Left ventricle myocardium inferior (tissue), 1 donor: ENCODE measurements at regions not wholly inside any gene's neighbourhood (a gene's known extent, or its start where the extent isn't known, plus 50 kb on each side); places are given as distances from the start of the nearest gene placed in this dataset.

Experiments used
- DNase-seq: peaks from one replicate; pipeline ENCODE4 v3.0.0-alpha.2; 2020
- H3K27ac ChIP-seq: fragments of 200-600 bp; replicated peaks from 2 replicates; pipeline ENCODE4 v1.8.0; 2021
- H3K27me3 ChIP-seq: fragments of 200-600 bp; 2 replicates; pipeline ENCODE4 v1.8.0; 2021; ENCODE audit warnings: low read depth
- H3K36me3 ChIP-seq: fragments of 200-600 bp; 2 replicates; pipeline ENCODE4 v1.8.0; 2021
- H3K4me1 ChIP-seq: fragments of 200-600 bp; 2 replicates; pipeline ENCODE4 v1.8.0; 2021
- H3K4me3 ChIP-seq: fragments of 200-600 bp; 2 replicates; pipeline ENCODE4 v1.8.0; 2021; ENCODE audit warnings: mild to moderate bottlenecking, moderate library complexity
- H3K9me3 ChIP-seq: fragments of 200-600 bp; replicated peaks from 2 replicates; pipeline ENCODE4 v1.8.0; 2021
- intact Hi-C: fragments of 100-400 bp; cut with micrococcal nuclease; formaldehyde crosslinking; loops from one replicate; pipeline ENCODE4 v1.11.0; 2022
- TF ChIP-seq, protein P1 (sequence below): fragments of 200-600 bp; IDR thresholded peaks from 2 replicates; pipeline ENCODE4 v1.8.0; 2021; ENCODE audit warnings: antibody characterized with exemption, mild to moderate bottlenecking, borderline replicate concordance
- donor health status: DM: no; HTN: yes; CAD: no; lungs with severe emphysema.

DNA sequence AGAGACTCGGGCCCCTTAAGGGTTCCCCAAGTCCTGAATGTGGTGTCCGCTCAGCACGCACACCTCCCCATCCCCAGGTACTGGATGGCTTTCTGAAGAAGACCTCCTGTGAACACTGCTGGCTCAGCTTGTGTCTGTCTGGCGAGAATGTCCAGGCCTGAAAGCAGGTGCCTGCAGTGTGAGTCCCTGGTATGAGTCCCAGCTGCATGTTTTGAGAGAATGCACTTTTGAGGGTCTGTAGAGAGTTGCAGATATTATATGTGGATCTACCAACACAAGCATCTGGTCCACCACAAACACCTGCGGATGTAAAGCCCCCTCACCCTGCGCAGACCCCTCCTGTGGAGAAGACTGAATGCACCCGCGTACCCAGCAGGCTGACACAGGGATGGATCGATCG lies 1308.9 kb downstream of the TBC1D22A start:
- no peak for DNase-seq
- peaks cover 8% of the 10 kb centered on the region for H3K9me3 ChIP-seq
- H3K4me3 ChIP-seq: no peak overlapping the region
- peaks cover 56% of the 10 kb centered on the region for H3K27me3 ChIP-seq
- TF ChIP-seq, protein P1, sequence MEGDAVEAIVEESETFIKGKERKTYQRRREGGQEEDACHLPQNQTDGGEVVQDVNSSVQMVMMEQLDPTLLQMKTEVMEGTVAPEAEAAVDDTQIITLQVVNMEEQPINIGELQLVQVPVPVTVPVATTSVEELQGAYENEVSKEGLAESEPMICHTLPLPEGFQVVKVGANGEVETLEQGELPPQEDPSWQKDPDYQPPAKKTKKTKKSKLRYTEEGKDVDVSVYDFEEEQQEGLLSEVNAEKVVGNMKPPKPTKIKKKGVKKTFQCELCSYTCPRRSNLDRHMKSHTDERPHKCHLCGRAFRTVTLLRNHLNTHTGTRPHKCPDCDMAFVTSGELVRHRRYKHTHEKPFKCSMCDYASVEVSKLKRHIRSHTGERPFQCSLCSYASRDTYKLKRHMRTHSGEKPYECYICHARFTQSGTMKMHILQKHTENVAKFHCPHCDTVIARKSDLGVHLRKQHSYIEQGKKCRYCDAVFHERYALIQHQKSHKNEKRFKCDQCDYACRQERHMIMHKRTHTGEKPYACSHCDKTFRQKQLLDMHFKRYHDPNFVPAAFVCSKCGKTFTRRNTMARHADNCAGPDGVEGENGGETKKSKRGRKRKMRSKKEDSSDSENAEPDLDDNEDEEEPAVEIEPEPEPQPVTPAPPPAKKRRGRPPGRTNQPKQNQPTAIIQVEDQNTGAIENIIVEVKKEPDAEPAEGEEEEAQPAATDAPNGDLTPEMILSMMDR: no peak
- no peaks in the 10 kb centered on the region for H3K36me3 ChIP-seq
- no peaks in the 10 kb centered on the region for H3K4me1 ChIP-seq
- H3K27ac ChIP-seq: no peak overlapping the region
- intact Hi-C loops: no loop called here

DNA sequence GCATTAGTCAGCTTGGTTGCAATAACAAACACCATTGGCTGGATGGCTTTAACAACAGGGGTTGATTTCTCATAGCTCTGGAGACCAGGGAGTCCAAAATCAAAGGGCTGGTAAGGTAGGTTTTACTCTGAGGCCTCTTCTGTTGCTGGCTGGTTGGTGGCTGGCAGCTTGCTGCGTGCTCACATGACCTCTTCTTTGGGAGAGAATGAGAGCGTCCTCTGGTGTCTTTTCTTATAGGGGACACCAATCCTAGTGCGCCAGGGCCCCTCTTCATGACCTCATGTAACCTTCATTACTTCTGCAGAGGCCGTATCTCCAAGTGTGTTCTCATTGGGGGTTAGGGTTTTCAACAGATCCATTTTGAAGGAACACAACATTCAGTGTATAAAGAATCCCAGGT lies 1308.3 kb downstream of the TBC1D22A start:
- intact Hi-C loops: no loop called here
- no peaks in the 10 kb centered on the region for H3K36me3 ChIP-seq
- H3K27me3 ChIP-seq: peaks cover 61% of the 10 kb centered on the region
- TF ChIP-seq, protein P1: no peak
- no peaks in the 10 kb centered on the region for H3K4me1 ChIP-seq
- no peak overlapping the region for H3K4me3 ChIP-seq
- DNase-seq: no peak
- H3K9me3 ChIP-seq: peaks cover 8% of the 10 kb centered on the region
- H3K27ac ChIP-seq: no peak overlapping the region

DNA sequence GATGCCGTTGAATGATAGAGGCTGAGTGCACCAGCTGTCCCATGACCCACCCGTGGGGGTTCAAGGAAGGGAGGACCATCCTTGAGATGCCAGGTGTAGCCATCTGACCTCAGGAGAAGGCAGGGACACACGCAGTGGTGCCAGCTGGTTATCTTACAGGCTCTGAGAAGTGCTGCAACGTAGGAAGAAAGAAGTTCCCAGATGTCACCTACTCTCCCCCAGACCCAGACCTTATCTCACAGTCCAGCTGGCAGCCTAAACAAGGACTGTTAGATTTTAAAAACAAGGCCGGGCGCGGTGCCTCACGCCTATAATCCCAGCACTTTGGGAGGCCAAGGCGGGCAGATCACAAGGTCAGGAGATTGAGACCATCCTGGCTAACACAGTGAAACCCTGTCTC lies 1307.6 kb downstream of the TBC1D22A start:
- Histone ChIP-seq H3K36me3 (no peaks in the 10 kb centered on the region), H3K4me3 (no peak overlapping the region), H3K9me3 (peaks cover 8% of the 10 kb centered on the region), H3K27ac (no peak overlapping the region), H3K4me1 (no peaks in the 10 kb centered on the region), H3K27me3 (peaks cover 62% of the 10 kb centered on the region)
- TF ChIP-seq, protein P1: no peak
- intact Hi-C loops: no loop called here
- DNase-seq: no peak

DNA sequence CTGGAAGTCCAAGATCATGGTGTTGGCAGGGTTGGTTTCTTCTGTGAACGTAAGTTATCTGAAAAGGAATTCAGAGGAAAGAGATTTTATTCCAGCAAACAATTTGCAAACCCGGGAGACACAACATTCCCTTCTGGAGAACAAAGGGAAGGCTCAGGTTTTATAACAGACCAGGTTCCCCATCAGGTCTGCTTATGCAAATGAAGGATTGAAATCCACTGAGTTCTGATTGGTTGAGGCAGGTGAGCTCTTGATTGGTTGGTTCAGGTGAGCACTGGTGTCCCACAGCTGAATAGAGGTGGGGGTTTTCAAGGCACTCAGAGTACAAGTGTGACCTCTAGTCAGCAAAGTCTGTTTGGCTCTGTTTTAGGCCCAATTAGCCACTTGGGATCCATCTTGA lies 1306.8 kb downstream of the TBC1D22A start:
- Histone ChIP-seq H3K36me3 (no peaks in the 10 kb centered on the region), H3K27me3 (peaks cover 57% of the 10 kb centered on the region), H3K9me3 (peaks cover 8% of the 10 kb centered on the region), H3K27ac (no peak overlapping the region), H3K4me1 (no peaks in the 10 kb centered on the region), H3K4me3 (no peak overlapping the region)
- intact Hi-C loops: no loop called here
- DNase-seq: no peak
- TF ChIP-seq, protein P1: no peak

DNA sequence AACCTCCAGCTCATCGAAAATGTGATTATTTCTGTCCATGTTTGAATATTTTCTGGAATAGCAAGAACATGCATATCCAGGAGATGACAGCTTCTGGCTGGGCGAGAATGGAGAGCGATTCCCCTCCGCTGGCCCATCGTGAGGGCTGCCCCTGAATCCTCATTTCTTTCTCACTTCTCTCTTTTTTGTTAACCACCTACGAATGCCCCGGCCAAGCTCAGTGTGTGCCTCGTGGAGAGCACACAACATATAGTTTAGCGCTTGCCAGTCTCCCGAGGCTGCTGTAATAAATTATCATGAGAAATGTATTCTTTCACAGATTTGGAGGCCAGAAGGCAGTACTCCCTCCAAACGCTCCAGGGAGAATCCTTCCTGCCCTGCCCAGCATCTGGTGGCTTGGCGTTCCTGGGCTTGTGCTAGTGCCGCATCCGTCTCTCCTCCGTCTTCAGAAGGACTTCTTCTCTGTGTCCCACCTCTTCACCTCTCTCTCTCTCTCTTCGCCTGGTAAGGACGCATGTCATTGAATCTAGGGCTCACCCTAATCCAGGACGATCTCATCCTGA lies 1306.0 kb downstream of the TBC1D22A start:
- Histone ChIP-seq H3K4me3 (no peak overlapping the region), H3K27me3 (peaks cover 53% of the 10 kb centered on the region), H3K9me3 (peaks cover 8% of the 10 kb centered on the region), H3K27ac (no peak overlapping the region), H3K4me1 (no peaks in the 10 kb centered on the region), H3K36me3 (no peaks in the 10 kb centered on the region)
- no peak for DNase-seq
- intact Hi-C loops: no loop called here
- TF ChIP-seq, protein P1: no peak
